ENCODE measurements at regions not wholly inside any gene's neighbourhood (a gene's known extent, or its start where the extent isn't known, plus 50 kb on each side); places are given as distances from the start of the nearest gene placed in this dataset.
"Not testable (repeated sequence)": the region's sequence is repeated elsewhere in the genome, so short reads cannot be mapped to it uniquely, and the experiment has no call there.

- no peak for DNase-seq
Observed at GRCh38 chr4:27368781-27369180, 508.1 kb downstream of the STIM2 start.

DNA sequence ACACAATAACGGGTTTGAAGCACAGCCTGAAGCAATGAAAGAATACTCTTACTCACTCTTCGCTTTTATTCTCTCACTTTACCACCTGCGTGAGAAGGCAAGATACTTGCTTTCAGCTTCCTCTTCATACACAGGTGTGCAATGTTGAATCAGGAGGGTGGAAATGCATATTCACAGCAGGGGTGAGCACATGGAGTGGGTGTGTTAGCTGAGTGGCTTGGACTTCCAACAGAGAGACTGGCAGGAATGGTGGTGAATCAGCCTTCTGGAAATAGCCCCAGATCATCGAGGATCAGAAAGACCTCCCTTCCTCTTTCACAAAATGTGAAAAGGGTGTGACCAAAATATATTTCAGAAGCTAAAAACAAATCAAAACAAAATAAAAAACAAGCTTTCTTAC lies 521.2 kb downstream of the STIM2 start:
- DNase-seq: no peak

- DNase-seq: no peak
Observed at GRCh38 chr4:27387711-27388110, 527.1 kb downstream of the STIM2 start.

- DNase-seq: peak; percentile 89
Observed at GRCh38 chr4:27397886-27398285, 537.2 kb downstream of the STIM2 start.

- DNase-seq: peak; percentile 29
Observed at GRCh38 chr4:27398631-27399310, 538.1 kb downstream of the STIM2 start.

GRCh38 chr4:27407616-27408015 lies 547.0 kb downstream of the STIM2 start:
- DNase-seq: peak; percentile 40

- no peak for DNase-seq
Observed at GRCh38 chr4:27412613-27413012, 552.0 kb downstream of the STIM2 start.

- DNase-seq: no peak
Observed at GRCh38 chr4:27414887-27415731, 554.5 kb downstream of the STIM2 start.

GRCh38 chr4:27428661-27429060 lies 568.0 kb downstream of the STIM2 start:
- DNase-seq: no peak

DNA sequence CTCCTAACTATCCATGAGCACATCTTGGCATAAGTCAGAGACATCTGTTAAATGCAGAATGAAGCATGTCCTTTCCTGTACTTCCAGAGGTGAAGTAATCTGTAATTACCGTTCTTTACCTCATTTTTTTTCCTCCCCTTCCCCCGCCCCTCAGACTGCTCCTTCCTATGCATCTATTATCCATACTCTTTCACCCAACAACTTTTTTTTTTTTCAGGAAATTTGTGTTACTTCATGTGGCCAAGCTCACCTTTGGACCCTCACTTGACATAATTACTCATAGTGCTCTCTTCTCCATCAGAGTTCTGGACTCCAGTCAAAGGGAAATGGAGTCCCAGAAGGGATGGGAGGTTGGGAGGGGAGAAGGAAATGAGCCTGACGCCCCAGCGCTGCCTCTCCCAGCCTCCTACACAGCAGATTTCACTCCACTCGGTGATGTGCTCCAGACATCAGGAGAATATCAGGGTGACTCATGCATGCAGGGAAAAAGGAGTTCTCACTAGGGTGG lies 568.8 kb downstream of the STIM2 start:
- DNase-seq: peak; percentile 7

DNA sequence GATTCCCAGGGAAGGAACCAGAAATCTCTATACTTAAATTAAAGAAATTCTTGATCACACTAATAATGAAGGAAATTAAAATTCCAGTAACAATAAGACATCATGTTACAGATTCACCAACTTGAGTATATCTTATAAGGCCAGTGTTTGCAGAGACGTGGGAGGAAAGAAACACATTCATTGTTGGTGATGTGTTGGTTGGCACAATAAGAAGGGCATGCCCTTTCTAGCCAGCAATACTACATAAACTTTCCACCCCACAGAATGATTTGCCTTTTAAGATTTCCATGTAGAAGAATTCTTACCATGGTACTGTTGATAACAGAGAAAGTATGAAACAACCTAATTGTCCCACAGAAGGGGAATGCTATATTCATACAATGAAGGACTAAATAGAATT lies 581.5 kb downstream of the STIM2 start:
- no peak for DNase-seq

DNA sequence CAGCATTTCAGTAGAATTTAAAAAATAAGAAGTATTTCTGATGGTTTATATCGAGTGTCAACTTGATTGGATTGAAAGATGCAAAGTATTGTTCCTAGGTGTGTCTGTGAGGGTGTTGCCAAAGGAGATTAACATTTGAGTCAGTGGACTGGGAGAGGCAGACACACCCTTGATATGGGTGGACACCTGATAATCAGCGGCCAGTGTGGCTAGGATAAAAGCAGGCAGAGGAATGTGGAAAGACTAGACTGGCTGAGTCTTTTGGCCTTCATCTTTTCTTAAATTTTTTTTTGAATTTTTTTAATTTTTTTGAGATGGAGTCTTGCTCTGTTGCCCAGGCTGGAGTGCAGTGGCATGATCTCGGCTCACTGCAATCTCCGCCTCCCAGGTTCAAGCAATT lies 582.0 kb downstream of the STIM2 start:
- DNase-seq: not testable (repeated sequence)

DNA sequence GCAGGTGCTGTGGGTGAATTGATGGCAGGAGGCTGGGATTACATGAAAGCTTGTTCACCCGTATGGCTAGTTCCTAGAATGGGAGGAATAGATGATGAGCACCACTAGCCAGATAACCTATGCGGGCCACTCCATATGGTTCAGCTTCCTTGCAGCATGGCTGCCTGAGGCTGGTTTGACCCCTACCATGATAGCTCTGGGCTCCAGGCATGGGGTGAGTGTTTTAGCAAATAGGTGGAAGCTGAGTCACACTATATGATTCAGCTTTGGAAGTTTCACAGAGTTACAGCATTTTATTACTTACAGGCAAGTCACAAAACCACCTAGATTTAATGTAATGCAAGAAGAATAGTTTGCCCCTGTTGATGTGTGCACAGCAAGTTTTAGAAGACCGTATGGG lies 603.2 kb downstream of the STIM2 start:
- peak; percentile 50 for DNase-seq

DNA sequence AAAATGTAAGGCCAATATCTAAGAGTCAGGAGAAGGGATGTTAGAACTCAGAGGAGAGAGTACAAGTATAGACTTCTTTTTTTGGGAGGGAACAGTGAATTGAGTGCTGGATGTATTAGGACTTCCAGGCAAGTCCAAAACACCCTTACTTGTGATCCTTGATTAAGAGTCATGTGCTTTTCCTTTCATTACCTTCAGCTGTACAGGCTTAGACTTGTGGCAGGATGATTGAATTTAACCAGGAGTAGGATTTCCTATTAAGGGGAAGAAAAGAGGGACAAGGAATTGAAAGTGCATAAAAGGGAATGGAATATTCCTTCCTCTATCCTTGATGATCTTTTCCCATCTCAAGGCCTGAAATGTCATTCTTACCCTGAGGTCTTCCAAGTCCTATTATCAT lies 606.7 kb downstream of the STIM2 start:
- DNase-seq: no peak

DNA sequence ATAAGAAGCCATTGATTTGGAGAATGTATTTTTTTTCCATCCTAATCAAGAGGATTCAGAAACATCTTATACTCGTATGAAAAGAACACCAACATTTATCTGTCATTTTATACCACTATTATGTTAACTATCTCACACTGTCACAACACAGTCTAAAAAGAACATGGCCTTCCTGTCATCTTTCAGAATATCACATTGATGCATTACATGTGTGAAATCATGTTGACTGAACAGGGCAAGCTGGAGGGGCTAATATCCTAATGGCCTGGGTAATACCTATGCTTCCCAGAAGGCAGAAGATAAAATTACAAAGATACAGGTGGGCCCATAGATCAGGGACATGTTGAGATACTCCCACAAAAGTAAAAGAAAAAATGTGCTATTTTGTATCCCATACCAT lies 611.7 kb downstream of the STIM2 start:
- DNase-seq: no peak

GRCh38 chr4:27474691-27475090 lies 614.0 kb downstream of the STIM2 start:
- DNase-seq: no peak

GRCh38 chr4:27484216-27484615 lies 623.6 kb downstream of the STIM2 start:
- DNase-seq: no peak

DNA sequence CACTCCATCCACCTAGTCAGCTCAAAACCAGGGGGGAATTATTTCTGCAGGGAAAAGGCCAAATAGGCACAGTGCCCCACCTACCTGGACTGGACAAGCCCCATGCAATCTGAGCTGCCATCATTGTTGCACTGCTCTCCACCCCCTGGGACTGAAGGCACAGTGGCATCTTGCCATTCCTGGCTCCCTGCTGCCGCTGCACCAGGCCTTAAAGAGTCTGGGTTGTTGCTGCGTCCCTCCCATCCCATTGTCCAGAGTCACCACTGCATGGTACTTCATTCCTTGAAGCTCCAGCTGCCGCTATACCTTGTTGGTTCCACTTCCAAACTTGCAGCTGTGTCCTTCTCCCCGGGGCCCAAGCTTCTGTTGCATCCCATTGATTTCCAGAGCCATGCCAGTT lies 629.7 kb downstream of the STIM2 start:
- no peak for DNase-seq

DNA sequence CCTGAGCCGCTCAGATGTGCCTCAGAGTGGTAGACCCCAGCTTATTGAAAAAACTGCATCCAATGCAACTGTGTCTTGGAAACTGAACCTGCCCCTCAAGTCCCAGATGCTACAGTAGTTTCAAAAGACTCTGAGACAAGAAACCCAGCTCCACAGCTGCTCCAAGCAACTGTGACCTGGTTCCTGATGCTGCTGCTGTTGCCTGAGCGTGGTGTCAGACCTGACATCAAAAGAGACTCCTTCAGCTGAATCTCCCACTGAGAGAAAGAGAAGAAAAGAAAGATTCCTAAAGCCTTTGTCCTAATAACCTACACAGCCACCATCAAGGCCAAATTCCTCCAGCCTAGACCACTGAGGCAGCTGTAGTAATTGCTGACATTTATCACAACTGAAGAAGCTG lies 630.1 kb downstream of the STIM2 start:
- no peak for DNase-seq

DNA sequence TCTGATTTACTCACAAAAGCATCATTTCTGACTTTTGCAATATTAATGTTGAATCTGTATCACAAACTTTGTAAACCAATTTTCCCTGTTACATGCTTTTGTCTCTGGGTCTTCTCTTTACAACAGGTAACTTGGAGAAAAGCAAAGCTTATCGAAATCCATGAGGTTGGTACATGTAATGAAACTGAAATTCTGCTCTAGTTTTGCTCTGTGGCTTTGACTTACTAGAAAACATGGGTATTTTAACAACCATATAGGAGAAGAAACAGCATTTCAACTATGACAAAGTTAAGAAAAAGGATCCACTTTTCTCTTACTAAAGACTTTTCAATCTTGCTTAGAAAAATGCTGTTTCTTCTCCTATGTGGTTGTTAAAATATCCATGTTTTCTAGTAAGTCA lies 645.8 kb downstream of the STIM2 start:
- no peak for DNase-seq

DNA sequence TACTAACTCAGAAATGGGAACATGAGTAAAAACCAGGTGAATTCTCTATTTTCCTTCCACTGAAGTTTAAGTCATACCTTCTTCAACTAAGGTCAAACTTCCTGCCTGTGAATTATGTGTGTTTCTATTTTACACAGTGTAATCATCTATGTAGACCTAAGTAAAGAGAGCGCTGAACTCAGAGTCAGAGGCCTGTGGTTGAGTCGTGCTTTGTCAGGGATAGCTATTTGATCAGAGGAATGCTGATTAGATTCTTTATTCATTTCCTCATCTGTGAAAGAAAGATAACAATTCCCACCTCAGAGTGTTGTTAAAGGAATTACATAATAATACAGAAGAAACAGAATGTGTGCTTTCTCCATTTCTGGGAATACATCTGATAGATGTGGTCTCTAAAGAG lies 654.1 kb downstream of the STIM2 start:
- DNase-seq: no peak

- DNase-seq: no peak
Observed at GRCh38 chr4:27515140-27515539, 654.5 kb downstream of the STIM2 start.

DNA sequence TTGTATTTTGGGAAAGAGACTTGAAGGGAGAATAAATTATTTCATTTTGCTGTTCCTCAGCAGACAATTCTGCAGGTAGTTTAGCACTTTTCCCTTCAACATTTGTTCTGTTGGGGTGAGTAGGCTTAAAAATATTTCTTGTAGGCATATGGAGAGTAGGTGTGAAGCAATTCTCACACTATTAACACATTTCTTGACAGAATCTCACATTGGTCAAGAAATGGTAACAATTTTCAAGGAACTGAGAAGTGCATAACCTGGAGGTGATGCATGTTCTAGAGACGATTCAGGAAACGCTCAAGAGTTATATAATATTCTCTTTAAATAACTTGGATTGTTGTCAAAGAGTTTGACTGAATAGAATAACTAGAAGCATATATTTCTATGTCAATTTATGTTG lies 658.2 kb downstream of the STIM2 start:
- DNase-seq: no peak

GRCh38 chr4:27524224-27524623 lies 663.6 kb downstream of the STIM2 start:
- no peak for DNase-seq
